ENCODE measurements at regions not wholly inside any gene's neighbourhood (a gene's known extent, or its start where the extent isn't known, plus 50 kb on each side); places are given as distances from the start of the nearest gene placed in this dataset.
"Not testable (repeated sequence)": the region's sequence is repeated elsewhere in the genome, so short reads cannot be mapped to it uniquely, and the experiment has no call there.

DNA sequence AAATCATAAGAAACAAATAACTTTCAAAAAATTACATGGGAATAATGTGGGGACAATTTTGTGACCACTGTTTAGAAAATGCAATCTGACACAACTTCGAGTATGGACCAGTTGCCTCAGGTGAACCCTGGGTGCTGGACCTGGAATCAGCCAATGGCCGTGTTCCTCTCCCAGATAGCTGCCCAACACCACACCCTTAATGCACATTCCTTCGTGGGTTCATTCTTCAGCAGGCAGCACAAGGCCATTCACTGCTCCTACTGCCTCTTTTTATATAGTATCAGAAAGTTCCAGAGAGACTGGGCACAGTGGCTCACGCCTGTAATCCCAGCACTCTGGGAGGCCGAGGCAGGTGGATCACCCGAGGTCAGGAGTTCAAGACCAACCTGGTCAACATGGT lies 89.1 kb upstream of the PARD3 start:
- Histone ChIP-seq H3K4me1 (peaks cover 0 to 30% (median 3%) of the 10 kb centered on the region in 4 donors), H3K27ac (no peak overlapping the region), H3K9me3 (no peaks in the 10 kb centered on the region), H3K27me3 (no peaks in the 10 kb centered on the region), H3K4me3 (no peak overlapping the region), H3K36me3 (no peaks in the 10 kb centered on the region)
- no peak for DNase-seq (ENCODE audit: low spot score in 2 of 2)
- 89 to 94% methylated on average over 6 of the region's 6 CpGs for WGBS, 2 donors
- TF ChIP-seq CTCF (IDR thresholded peaks at IDR 0.05) (no peak), POLR2A (IDR thresholded peaks at IDR 0.05) (no peak), EP300 (IDR thresholded peaks at IDR 0.05) (no peak)

- WGBS, 2 donors, result 91 to 92% methylated on average over 8 of the region's 8 CpGs
- DNase-seq (ENCODE audit: low spot score in 2 of 2), result no peak
These were observed 84.1 kb upstream of the PARD3 start for GRCh38 chr10:34899161-34899560.

GRCh38 chr10:34895977-34896376 lies 80.9 kb upstream of the PARD3 start:
- TF ChIP-seq POLR2A (IDR thresholded peaks at IDR 0.05), result no peak
- no peak for TF ChIP-seq EP300 (IDR thresholded peaks at IDR 0.05)
- TF ChIP-seq CTCF (IDR thresholded peaks at IDR 0.05), result no peak
- Histone ChIP-seq H3K4me3 (no peak overlapping the region), H3K4me1 (no peaks in the 10 kb centered on the region), H3K27ac (no peak overlapping the region), H3K27me3 (no peaks in the 10 kb centered on the region), H3K36me3 (no peaks in the 10 kb centered on the region), H3K9me3 (no peaks in the 10 kb centered on the region)
- 98 to 100% methylated on average over 3 of the region's 3 CpGs for WGBS, 2 donors
- DNase-seq (ENCODE audit: low spot score in 2 of 2), result no peak

More at GRCh38 chr10:34899161-34899560, 84.1 kb upstream of the PARD3 start:
- no peak overlapping the region for H3K4me3 ChIP-seq
- TF ChIP-seq EP300 (IDR thresholded peaks at IDR 0.05), result no peak
- TF ChIP-seq POLR2A (IDR thresholded peaks at IDR 0.05), result no peak
- TF ChIP-seq CTCF (IDR thresholded peaks at IDR 0.05), result no peak
- no peaks in the 10 kb centered on the region for H3K9me3 ChIP-seq
- H3K4me1 ChIP-seq, result no peaks in the 10 kb centered on the region
- no peaks in the 10 kb centered on the region for H3K36me3 ChIP-seq
- no peak overlapping the region for H3K27ac ChIP-seq
- no peaks in the 10 kb centered on the region for H3K27me3 ChIP-seq

GRCh38 chr10:34895046-34895445 lies 80.0 kb upstream of the PARD3 start:
- H3K4me1 ChIP-seq; H3K4me3 ChIP-seq; H3K9me3 ChIP-seq; H3K27ac ChIP-seq; H3K27me3 ChIP-seq; H3K36me3 ChIP-seq; DNase-seq (ENCODE audit: low spot score in 2 of 2): not testable (repeated sequence)
- 88 to 91% methylated on average over 3 of the region's 3 CpGs for WGBS, 2 donors

GRCh38 chr10:34892521-34892920 lies 77.4 kb upstream of the PARD3 start:
- 93 to 94% methylated on average over 6 of the region's 6 CpGs for WGBS, 2 donors
- not testable (repeated sequence) for H3K4me3 ChIP-seq; H3K36me3 ChIP-seq; H3K4me1 ChIP-seq; H3K27ac ChIP-seq; H3K27me3 ChIP-seq; DNase-seq (ENCODE audit: low spot score in 2 of 2); H3K9me3 ChIP-seq

DNA sequence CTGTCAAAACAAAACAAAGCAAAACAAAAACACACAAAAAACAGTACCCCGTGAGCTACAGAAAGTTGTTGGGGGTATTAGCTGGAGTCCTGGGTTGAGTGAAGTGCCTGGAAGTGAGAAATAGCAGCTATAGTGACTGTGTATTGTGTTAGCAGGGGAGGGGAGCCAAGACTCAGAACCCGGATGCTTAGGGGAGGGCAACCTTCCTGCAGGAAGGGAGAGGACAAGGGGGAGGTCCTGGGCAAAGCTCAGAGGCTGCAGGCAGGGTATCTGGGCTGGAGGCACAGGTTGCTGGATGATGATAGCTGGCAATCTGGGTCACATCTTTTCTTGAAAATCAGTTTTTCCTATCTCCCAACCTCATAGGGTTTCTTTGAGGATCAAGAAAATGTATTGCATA lies 75.8 kb upstream of the PARD3 start:
- Histone ChIP-seq H3K36me3 (no peaks in the 10 kb centered on the region), H3K4me3 (no peak overlapping the region), H3K9me3 (no peaks in the 10 kb centered on the region), H3K4me1 (no peaks in the 10 kb centered on the region), H3K27me3 (no peaks in the 10 kb centered on the region), H3K27ac (no peak overlapping the region)
- WGBS, 2 donors, result 24 to 31% methylated on average over 2 of the region's 2 CpGs
- TF ChIP-seq EP300 (IDR thresholded peaks at IDR 0.05) (no peak), POLR2A (IDR thresholded peaks at IDR 0.05) (no peak), CTCF (IDR thresholded peaks at IDR 0.05) (no peak)
- no peak for DNase-seq (ENCODE audit: low spot score in 2 of 2)

Measured in tibial nerve (tissue), 4 donors.